DMS53 treated with DMSO at 0.1 percent for 48 hours (cell line): ENCODE measurements at regions not wholly inside any gene's neighbourhood (a gene's known extent, or its start where the extent isn't known, plus 50 kb on each side); places are given as distances from the start of the nearest gene placed in this dataset.

ENCODE experiments used
- DNase-seq: peaks from one replicate; lab custom pipeline; 2025; ENCODE audit not compliant: unreplicated experiment; lab: John Stamatoyannopoulos, UW

DNA sequence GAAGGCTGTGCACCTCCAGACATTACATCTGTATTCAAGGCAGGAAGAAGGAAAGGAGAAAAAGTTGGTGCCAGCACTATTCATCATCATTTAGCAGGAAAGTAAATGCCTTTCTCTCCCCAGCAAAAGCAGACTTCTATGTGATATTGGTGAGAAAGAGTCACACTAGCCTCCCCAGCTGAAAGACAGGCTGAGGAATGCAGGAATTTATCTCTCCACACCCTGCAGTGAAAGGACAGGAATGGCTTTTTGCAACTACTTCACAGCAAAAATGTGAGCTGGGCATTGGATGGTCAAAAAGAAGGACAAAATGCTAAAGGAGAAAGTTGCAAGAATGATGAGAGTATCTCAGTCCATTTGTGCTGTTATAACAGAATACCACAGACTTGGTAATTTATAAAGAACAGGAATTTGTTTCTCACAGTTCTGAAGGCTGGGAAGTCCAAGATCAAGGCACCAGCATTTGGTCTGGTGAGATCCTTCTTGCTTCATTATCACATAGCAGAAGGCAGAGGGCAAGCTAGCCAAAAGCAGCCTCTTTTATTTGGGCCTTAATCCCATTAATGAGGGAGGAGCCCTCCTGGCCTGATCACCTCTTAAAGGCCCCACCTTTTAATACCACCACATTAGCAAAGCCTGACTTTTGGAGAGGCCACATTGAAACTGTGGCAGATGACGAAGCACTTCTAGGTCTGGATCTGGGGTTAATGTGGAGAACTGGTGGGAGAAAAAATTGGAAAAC is 388.1 kb upstream of the SLC14A2 start:
- no peak for DNase-seq

DNA sequence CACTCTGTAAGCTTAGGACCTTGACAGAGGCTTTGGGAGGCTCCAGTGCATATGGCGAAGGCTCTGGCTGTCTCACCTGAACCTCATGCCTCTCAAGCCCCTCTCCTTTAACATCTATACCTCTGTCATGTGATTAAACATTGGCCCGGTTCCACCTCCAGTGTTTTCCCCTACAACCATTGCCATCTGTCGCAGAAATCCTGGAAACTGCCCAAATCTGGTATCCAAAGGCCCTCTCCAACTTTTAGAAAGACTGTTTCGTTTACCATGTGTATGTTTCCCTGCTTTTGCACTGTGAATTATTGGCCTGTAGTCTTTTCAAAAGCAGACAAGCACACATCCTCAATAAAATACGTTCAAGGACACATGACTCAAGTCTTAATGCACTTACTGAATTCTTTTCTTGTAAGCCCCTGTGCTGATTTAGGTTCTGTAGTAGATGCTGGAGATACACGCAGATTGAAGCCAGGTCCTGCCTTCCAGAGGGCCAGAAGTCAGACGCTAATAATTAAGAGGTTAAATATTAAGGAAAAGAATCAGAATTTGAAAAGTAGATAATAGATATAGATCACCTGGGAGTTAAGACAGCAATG is 386.4 kb upstream of the SLC14A2 start:
- DNase-seq: no peak

DNA sequence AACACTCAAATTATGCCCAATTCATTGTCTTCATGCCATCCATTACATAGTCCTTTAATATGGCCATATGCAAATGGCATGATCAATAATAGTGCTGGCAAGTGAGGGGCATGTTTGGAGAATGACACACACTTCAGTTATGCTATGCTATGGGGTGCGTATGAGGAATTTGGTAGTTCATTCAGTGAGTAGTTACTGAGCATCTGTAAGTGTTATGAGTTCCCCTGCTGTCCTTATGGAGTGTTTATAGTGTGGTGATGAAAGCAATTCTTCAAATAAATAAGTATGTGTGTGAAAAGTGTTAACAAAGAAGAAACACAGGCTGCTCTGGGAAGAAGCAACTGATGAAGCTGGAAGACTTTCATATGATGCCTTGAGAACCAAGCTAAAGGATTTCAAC is 383.7 kb upstream of the SLC14A2 start:
- no peak for DNase-seq

DNA sequence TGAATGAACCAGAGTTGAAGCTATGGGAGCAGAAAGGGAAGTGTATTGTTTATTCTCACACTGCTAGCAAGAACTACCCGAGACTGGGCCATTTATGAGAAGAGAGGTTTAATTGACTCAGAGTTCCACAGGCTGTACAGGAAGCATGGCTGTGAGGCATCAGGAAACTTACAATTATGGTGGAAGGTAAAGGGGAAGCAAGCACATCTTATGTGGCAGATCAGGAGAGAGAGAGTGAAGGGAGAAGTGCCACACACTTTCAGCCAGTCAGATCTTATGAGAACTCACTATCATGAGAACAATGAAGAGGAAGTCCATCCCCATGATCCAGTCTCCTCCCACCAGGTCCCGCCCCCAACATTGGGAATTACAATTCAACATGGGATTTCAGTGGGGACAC is 383.2 kb upstream of the SLC14A2 start:
- DNase-seq: no peak

DNA sequence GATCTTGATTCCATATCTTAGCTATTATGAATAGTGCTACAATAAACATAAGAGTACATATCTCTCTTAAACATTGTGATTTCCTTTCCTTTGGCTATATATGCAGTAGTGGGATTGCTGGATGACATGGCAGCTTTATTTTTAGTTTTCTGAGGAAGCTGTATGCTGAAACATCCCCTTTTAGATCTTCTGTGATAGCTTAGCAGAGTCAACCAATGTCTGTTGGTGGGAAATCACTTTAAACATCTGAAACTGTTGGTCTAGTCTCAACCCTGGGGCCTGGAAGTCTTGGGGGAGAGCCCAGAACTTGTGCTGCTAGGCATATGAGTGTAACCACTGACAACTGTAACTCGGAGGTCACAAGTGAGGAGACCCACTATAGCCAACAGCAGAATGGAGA is 378.6 kb upstream of the SLC14A2 start:
- no peak for DNase-seq

DNA sequence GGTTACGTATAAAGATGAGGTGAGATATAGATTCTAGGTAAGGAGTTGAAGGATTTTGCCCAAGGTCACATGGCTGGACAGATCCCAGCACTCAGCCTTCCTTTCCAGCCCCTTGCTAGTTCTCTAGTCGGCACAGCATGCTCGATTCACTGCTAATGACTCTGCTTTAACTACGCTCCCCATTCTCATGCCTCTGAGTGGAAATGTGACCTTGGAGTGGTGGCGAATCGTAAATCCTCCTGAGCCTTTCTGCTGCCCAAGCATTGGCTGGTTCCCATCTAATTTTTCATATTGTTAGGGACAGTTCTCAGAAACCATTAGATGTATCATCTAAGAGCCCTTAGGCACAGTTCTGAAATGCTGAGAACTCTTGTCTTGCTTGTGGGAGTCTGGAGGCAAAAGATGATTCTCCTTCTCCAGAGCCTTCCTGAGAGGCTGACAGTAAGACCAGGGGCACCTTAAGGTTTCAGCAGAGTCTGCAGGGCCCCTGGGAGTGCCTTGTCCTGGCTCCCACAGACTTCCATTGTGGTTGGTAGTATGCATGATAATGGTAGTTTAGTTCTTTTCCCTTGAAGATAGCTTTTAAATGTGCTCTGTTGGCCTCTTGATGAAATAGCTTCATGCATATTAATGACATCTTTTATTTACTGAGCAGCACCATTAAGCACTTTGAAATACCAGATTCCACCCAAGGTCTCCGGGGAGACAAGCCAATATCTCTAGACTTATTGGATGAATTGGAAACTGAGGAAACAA is 377.8 kb upstream of the SLC14A2 start:
- no peak for DNase-seq

DNA sequence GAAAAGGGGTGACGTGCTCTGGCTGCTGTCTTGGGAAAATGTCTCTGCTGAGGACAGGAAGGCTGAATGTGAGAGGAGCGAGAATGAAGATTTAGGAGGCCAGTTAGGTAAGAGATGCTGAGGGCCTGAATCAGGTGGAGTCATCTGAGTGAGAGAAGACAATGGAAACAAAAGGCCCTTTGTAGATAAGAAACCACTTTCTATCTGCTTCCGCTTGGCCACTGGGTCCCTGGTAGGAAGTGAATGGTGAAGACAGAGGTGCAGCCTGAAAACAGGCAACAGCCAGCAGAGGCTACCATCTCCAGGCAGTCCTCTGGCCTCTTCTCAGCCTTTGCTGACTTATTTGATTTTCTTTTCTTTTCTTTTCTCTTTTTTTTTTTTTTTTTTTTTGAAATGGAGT is 374.0 kb upstream of the SLC14A2 start:
- DNase-seq: no peak

DNA sequence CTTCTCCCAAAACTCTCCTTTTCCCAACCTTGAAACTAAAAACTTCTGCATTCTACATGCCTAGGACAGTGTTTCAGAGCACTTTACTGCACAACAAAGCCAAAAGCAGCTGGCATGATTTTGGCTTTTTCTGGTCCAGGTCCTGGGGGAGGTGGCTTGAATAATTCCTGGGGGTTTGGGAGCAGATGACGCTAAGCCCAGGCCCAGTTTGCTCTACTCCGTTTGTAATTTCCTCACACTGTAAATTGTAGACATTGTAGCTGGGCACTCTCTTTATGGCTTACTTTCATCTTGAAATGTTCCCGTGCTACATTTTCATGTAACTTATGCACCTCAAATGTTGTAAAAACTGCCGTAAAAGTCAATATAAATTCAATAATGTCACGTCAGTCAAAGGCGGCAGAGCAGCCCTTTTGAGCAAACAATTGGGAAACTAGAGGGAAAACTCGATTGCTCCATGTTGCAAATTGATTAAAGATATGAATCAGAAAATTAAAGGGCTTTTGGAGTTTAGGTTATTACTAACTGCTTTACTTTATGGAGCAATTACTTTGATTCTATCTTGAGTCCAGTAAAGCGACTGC is 373.2 kb upstream of the SLC14A2 start:
- DNase-seq: no peak

DNA sequence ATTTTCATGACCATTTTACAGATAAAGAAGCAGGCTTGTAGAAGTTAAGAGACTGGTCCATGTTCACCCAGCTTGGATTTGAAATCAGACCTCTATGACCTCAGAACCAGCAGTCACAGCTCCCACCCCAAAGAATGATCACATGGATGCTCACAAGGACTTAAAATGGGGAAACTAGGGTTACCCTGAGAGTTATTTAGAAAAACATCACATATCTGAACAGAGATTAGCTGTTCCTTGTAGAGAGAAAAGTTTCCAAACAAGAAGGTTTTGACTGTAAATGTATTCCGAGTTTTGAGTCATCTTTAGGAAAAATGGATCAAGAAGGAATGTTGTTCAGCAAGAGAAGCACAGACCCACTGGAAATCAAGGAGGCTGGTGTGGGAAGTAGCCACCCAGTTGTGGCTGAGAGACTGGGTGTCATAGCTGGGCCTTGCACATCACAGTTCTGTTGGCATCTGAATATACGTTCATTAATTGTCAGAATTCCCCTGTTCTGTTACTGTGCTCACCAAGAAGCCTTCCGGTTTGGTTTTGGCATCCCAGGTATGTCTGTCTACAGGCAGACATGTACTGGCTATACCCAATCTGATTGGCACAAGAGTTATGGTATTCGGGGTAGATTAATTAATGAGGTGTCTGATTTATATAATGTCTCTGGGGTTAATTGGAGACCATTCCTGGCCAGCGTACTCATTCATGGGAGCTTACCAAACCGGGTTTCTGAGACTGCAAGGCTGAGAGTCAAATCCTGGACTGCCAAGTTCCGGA is 371.8 kb upstream of the SLC14A2 start:
- DNase-seq: no peak

DNA sequence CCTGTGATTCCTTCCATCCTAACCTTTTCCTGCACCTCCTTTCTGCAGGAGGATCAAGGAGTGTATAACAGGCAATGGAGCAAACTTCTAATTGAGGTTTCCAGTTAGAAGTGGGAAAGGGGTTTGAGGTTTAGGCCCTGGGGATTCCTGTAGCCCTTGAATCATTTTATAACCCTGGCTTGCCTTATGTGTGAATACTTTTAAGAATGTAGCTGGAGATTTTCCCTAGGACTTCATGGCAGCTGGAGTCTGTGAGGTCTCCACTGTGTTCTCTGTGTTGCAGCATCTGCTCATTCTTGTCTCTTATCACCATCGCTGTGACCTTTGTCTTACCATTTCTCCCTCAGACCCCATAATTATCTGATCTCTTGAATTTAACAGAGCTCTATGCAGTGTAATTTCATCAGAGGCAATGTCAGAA is 370.2 kb upstream of the SLC14A2 start:
- no peak for DNase-seq

DNA sequence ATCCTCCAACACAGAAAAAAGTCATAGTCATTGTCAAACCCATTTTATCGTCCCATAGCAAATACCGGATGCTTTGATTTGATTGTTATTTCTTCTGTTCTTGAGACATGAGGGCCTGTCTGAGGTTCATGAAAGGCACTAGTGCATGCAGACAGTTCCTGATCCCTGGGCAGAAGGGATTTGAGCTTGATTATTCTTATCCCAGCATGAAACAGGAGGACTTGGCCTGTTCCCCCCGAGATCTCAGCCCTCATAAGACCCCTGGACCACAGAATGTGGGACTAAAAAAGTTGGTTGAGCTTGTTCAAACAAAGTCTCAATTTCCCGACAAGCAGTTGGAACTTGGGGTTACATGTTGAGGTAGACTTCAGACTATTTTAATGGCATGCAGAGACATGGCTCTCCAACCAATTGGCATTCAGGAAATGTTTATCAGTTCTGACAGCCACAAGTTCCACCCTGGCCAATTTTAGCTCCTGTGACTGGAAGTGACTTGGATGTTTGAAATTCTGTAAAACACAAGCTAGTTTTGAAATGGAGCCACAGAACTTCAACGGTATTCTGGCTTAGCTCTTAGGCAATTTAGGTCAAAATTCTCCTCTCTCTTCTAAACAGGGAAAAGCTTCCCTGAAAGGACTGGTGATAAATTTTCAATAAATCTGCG is 366.9 kb upstream of the SLC14A2 start:
- no peak for DNase-seq

DNA sequence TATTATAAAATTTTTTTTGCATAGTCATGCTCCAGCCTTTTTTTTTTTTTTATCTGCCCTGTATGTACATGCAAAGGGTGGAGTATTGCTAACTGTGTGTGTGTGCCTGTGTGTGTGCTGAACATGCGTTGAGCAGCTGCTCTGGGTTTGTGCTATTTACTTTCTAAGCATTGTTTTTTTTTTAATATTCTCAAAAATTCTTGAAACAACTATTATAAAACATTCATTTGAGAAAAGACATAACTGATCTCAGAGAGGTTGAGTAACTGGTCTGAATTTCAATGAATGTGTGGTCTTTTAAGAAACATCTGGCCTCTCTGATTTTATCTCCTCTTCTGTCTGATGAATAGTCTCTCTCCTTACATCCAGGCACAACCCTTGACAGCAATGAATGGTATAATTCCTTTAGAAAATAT is 366.0 kb upstream of the SLC14A2 start:
- DNase-seq: no peak

DNA sequence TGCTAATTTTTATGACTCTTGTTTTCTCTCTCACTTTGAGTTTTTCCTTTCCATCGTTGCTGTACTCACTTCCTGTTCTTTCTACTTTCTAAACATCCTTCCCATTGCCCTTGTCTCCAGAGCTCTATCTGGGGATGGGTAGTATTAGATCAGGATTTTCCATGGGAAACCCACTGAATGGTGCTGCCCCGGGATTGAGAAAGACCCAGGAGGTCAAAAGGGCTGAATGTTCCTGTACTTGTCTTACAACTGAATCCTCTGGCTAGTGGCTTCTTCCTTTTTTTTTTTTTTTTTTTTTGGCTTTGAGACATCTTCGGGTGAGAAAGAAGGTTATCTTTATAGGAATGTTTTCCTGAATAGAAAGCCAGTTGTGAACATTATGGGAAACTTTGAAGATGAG is 364.8 kb upstream of the SLC14A2 start:
- no peak for DNase-seq

DNA sequence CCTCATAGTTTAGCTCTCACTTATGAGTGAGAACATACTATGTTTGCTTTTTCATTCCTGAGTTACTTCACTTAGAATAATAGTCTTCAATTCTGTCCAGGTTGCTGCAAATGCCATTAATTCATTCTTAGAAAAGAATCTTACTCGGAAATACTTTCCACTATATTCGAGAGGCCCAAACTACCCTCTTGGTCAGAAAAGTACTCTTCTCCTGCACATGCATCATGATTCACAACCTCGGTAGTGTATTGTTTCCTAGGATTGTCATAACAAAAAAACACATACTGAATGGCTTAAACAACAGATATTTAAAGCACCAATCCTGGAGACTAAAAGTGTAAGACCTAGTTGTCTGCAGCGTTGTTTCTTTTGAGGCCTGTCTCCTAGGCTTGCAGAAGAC is 364.0 kb upstream of the SLC14A2 start:
- no peak for DNase-seq

DNA sequence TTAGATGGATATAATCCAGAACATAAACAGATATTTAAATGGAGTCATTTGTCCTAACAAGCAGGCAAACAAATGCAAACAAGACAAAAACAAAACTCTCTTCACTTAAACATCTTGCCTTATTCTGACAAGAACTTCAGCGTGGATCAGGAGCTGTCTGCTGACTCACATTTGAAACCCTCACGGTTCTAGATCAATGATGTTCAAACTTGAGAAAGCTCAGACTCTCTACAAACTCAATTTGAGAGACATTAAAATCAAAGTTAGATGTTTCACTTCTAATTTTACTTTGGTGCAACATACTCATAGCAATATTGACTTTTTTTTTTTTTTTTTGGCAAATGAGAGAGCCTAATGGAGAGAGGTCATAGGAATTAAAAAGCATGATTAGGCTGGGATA is 362.8 kb upstream of the SLC14A2 start:
- no peak for DNase-seq

DNA sequence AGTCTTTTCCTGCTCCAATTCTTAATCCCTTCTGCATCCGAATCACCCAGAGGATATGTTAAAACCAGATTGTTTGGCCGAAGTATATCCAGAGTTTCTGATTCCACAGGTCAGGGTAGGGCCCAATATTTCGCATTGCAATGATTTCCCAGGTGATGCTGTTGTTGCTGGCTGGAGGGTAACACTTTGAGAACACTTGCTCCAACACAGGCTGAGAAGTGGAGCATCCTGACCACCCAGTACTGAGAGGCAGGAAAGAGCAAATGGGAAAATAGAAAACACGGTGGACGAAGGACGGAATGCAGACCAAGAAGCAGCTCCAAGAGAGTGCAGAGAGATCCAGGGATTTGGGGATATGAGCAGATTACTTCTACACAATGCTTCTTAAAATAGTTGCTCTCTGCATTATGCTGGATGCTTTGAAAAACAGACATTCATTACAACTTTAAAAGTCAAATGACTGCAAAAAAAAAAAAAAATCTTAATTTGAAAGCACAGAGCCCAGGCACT is 362.2 kb upstream of the SLC14A2 start:
- DNase-seq: no peak

DNA sequence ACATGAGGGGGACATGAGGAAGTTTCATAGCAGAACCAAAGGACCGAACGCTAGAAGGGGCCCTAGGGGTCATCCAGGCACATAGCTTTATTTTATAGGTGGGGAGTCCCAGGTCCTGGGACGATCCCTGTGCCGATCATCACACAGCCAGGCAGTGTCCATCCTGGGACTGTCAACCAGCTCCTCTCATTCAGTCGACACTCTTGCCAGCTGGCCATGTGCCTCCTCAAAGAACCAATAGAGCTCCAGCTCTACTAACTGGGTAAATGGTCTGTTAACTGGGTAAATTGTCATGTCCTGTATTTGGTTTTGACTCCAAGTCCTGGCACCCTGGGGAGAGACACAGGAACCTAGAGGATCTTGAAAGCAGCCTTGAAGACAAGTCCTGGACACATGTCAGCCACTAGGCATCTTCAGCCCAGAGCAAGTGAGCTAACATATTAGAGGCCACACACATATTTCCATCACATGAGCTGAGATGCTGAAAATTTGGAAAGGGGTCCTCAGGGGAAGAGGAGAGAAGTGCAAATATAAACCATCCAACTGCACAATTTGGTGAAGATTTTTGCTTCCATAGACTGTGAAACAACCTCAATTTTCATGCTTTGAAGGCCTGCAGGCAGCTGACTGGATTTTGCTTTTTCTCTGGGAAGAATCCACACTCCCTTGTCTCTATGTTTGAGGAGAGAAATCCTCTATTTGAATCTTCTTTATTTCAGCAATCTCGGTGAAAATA is 361.1 kb upstream of the SLC14A2 start:
- DNase-seq: no peak

DNA sequence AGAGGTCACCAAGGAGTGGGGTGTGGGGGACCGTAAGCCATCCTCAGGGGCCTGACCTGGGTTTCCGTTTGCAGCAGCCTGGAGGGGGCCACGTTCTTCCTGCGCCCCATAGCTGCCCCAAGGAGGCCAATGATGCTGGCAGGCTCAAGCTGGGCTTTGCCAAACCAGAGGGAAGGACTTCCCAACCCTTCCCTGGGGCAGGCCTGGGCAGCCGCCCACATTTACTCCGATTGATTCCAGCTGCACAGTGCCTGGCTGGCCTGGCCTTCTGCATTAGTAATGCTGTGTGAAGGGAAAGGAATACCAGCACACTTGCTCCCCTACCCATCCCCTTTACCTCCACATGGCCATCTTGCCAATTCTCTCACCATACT is 360.6 kb upstream of the SLC14A2 start:
- no peak for DNase-seq

DNA sequence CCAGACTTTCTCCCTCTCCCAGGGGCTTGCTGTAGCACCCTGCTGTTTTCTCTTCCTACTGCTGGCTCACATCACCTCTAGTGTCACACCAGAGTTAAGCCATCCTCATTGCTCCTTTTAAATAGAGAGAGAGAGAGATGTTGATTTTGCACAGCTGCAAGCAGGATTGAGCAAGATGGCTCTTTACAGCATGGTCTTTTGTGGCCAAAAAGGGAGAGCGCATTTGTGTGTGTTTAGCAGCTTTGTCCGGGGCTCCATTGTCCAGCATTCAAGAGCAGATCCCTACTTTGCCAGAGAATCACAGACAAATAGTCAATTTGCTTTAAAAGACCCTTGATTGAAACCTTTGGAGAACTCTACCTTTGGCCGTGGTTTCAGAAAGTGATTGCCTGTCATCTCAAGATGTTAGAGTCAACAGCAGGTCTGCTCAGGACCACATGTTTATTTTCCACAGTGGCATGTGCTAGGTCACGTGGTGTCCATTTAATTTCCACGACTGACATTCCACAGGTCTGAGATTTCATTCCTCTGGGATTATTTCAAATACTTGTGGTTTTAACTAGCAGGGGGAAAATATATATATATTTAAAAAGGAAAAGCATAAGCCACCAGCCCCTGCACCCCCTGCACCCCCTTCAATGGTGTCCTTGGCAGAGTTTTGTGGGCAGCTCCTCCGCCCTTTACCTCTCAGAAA is 359.9 kb upstream of the SLC14A2 start:
- no peak for DNase-seq
